Chondrocyte (in vitro differentiated cells): ENCODE measurements at regions not wholly inside any gene's neighbourhood (a gene's known extent, or its start where the extent isn't known, plus 50 kb on each side); places are given as distances from the start of the nearest gene placed in this dataset.
A peak's percentile ranks its signal among the peaks of the same experiment; 100 is the strongest.

Experiments
- DNase-seq: peaks from one replicate; pipeline ENCODE4 v3.0.0; 2021; ENCODE audit warnings: mixed read lengths, low spot score
- H3K27ac Mint-ChIP-seq: one replicate; pipeline ENCODE4 v1.8.0; 2021; ENCODE audit warnings: mild to moderate bottlenecking, moderate library complexity, mixed read lengths; ENCODE audit not compliant: unreplicated experiment
- H3K27me3 Mint-ChIP-seq: 2 replicates; pipeline ENCODE4 v1.8.0; 2021; ENCODE audit warnings: low read depth, mixed read lengths
- H3K36me3 Mint-ChIP-seq: 2 replicates; pipeline ENCODE4 v1.8.0; 2021; ENCODE audit warnings: low read depth, mixed read lengths
- H3K4me1 Mint-ChIP-seq: 2 replicates; pipeline ENCODE4 v1.8.0; 2021; ENCODE audit warnings: low read depth, mild to moderate bottlenecking, mixed read lengths
- H3K4me3 Mint-ChIP-seq: one replicate; pipeline ENCODE4 v1.8.0; 2021; ENCODE audit warnings: mild to moderate bottlenecking, moderate library complexity, mixed read lengths; ENCODE audit not compliant: unreplicated experiment
- H3K9me3 Mint-ChIP-seq: 2 replicates; pipeline ENCODE4 v1.8.0; 2021; ENCODE audit warnings: low read depth, mixed read lengths
- TF ChIP-seq, protein P1 (sequence below): fragments of 200-600 bp; sonication (generic); IDR thresholded peaks from 2 replicates; pipeline ENCODE4 v1.5.0; 2021; ENCODE audit warnings: antibody characterized with exemption, mild to moderate bottlenecking, moderate library complexity

DNA sequence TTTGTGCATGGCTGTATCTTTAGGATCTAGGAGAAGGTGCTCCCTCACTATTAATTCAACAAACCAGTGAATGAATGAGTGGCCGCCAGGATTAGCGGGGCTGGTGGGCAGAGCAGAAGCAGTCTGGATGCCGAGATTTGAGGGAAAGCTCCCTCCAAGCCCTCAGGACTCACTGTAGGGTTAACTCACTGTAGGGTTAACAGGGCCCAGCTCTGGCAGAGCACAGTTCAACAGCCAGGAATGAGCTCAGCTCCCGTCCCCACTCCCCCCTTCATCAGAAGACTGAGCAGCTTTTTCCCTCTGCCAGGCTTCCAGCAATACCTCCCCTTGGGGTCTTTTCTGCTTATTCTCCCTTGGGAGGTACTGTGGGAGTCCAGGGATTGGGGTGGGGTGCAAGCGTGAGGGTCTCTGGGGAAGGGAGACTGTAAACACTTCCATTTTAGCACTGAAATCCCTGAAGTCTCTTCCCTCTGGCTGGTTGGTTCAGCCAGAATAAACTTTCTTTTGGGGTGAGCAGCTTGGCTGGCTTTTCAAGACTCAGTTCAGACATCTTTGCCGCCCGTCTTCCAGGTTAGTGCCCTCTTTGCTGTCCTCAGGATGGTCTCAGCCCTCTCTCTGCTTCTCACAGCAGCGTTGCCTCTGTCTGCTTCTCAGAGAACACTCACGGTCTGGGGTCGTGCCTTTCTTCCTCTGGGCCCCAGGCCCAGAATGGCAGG is 53.7 kb upstream of the WSB1 start:
- TF ChIP-seq, protein P1, sequence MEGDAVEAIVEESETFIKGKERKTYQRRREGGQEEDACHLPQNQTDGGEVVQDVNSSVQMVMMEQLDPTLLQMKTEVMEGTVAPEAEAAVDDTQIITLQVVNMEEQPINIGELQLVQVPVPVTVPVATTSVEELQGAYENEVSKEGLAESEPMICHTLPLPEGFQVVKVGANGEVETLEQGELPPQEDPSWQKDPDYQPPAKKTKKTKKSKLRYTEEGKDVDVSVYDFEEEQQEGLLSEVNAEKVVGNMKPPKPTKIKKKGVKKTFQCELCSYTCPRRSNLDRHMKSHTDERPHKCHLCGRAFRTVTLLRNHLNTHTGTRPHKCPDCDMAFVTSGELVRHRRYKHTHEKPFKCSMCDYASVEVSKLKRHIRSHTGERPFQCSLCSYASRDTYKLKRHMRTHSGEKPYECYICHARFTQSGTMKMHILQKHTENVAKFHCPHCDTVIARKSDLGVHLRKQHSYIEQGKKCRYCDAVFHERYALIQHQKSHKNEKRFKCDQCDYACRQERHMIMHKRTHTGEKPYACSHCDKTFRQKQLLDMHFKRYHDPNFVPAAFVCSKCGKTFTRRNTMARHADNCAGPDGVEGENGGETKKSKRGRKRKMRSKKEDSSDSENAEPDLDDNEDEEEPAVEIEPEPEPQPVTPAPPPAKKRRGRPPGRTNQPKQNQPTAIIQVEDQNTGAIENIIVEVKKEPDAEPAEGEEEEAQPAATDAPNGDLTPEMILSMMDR = no peak
- Mint-ChIP-seq H3K4me3 (no peak overlapping the region), H3K36me3 (no peaks in the 10 kb centered on the region), H3K27ac (peak overlapping the region; percentile 63), H3K27me3 (no peaks in the 10 kb centered on the region), H3K4me1 (peaks cover 24% of the 10 kb centered on the region), H3K9me3 (no peaks in the 10 kb centered on the region)
- DNase-seq = no peak

DNA sequence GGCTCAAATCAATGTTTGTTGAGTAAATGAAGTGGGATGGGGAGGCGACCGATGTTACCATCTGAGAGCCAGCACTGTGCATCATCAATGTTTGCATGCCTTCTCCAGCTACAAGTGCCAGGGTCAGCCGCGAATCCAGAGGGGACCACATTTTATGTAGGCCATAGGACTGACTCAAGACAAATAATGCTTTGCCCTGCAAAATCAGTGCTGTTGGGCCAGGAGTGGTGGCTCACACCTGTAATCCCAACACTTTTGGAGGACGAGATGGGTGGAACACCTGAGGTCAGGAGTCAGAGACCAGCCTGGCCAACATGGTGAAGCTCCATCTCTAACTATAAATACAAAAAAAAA is 53.1 kb upstream of the WSB1 start:
- no peak overlapping the region for H3K4me3 Mint-ChIP-seq
- H3K27me3 Mint-ChIP-seq = no peaks in the 10 kb centered on the region
- peaks cover 29% of the 10 kb centered on the region for H3K4me1 Mint-ChIP-seq
- H3K36me3 Mint-ChIP-seq = no peaks in the 10 kb centered on the region
- TF ChIP-seq, protein P1 = no peak
- H3K9me3 Mint-ChIP-seq = no peaks in the 10 kb centered on the region
- no peak for DNase-seq
- H3K27ac Mint-ChIP-seq = peak overlapping the region; percentile 63

DNA sequence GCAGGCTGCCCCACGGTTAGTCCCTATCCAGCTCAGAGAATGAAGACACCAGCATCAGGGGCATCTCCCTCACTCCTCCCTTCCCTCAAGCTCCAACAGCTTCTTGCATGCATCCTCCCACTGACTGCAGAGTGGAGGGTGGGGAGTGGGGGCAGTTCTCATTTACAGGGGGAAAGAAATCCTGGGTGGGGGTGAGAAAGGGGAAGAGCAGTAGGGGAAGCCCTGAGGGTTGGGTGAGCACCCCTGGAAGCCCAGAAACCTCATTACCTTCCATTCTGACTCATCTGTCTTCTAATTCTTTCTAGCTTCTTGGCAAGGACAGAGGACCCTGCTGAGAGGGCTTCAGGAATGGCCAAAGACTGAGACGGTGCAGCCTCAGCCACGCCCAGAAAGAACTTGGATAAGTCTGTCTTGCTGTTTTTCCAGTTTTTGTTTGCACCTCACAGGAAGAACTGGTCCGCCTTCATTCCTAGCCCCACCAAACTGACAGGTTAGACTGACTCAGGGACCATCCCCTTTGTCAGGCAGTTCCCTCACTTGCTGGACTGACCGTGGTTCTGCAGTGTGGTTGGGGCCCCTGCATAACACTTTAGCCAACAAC is 52.5 kb upstream of the WSB1 start:
- Mint-ChIP-seq H3K9me3 (no peaks in the 10 kb centered on the region), H3K4me3 (no peak overlapping the region)
- DNase-seq = no peak

GRCh38 chr17:27242951-27243350 is 51.0 kb upstream of the WSB1 start:
- H3K27ac Mint-ChIP-seq = no peak overlapping the region
- H3K4me1 Mint-ChIP-seq = peaks cover 43% of the 10 kb centered on the region

More for the DNA sequence above, 52.5 kb upstream of the WSB1 start:
- no peaks in the 10 kb centered on the region for H3K27me3 Mint-ChIP-seq
- no peak overlapping the region for H3K27ac Mint-ChIP-seq
- H3K36me3 Mint-ChIP-seq = no peaks in the 10 kb centered on the region
- TF ChIP-seq, protein P1 = no peak
- peaks cover 31% of the 10 kb centered on the region for H3K4me1 Mint-ChIP-seq

GRCh38 chr17:27244011-27244410 is 49.9 kb upstream of the WSB1 start:
- peaks cover 45% of the 10 kb centered on the region for H3K4me1 Mint-ChIP-seq
- no peaks in the 10 kb centered on the region for H3K27me3 Mint-ChIP-seq

More at GRCh38 chr17:27242951-27243350, 51.0 kb upstream of the WSB1 start:
- Mint-ChIP-seq H3K36me3 (no peaks in the 10 kb centered on the region), H3K9me3 (no peaks in the 10 kb centered on the region), H3K27me3 (no peaks in the 10 kb centered on the region), H3K4me3 (no peak overlapping the region)
- no peak for DNase-seq
- TF ChIP-seq, protein P1 = no peak

More at GRCh38 chr17:27244011-27244410, 49.9 kb upstream of the WSB1 start:
- DNase-seq = no peak
- Mint-ChIP-seq H3K9me3 (no peaks in the 10 kb centered on the region), H3K4me3 (no peak overlapping the region), H3K36me3 (no peaks in the 10 kb centered on the region), H3K27ac (no peak overlapping the region)
- TF ChIP-seq, protein P1 = no peak
